Lower leg skin (tissue), 3 donors: ENCODE measurements at regions not wholly inside any gene's neighbourhood (a gene's known extent, or its start where the extent isn't known, plus 50 kb on each side); places are given as distances from the start of the nearest gene placed in this dataset.

Experiments used
- POLR2A ChIP-seq, 2 donors: fragments of 450-650 bp; IDR thresholded peaks; one replicate each; pipeline ENCODE4 v1.6.1; 2016 to 2017; ENCODE audit warnings: antibody characterized with exemption in 2 of 2, mild to moderate bottlenecking in 1 of 2, moderate library complexity in 1 of 2
- TF ChIP-seq, protein P1 (sequence below), 3 donors: fragments of 450-650 bp; IDR thresholded peaks; one replicate each; pipeline ENCODE4 v1.5.1; 2016; ENCODE audit warnings: antibody characterized with exemption in 3 of 3, mild to moderate bottlenecking in 3 of 3, moderate library complexity in 2 of 3

DNA sequence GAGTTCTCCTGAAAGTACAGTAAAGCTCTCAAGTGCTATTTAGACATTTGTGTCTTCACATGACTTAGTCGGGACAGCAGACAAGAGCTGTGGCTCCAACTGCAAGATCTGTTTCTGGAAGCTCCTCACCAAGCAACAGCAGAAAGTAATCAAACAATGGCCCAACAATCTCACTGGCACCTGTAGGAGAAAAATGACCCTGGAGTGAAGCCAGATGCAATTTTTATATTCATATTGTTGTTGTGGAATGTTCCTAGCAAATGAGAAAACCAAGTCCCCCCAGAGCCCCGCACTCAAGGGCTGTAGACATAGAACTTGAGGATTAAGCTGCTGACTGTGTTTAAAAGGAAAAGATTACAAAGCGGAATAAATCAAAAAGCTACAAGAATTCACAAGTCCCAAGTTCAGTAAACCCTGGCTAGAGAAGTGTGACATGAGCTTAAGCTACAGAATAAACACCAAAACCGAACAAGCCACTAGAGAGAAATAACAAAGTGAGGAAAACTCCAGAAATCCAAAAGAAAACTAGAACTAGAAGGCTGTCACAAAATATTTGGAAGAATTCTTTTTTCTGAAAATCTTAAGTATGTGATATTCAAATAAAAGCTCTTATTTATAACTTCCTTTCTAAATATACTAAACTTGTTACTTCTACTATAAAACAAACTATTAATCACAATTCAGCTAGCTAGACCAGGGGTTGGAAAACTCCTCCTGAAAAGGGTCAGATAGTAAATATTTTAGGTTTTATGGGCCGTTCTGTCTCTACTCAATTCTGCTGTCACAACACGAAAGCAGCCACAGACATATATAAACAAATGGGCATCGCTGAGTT is 454.5 kb downstream of the SUCLA2 start:
- TF ChIP-seq, protein P1, sequence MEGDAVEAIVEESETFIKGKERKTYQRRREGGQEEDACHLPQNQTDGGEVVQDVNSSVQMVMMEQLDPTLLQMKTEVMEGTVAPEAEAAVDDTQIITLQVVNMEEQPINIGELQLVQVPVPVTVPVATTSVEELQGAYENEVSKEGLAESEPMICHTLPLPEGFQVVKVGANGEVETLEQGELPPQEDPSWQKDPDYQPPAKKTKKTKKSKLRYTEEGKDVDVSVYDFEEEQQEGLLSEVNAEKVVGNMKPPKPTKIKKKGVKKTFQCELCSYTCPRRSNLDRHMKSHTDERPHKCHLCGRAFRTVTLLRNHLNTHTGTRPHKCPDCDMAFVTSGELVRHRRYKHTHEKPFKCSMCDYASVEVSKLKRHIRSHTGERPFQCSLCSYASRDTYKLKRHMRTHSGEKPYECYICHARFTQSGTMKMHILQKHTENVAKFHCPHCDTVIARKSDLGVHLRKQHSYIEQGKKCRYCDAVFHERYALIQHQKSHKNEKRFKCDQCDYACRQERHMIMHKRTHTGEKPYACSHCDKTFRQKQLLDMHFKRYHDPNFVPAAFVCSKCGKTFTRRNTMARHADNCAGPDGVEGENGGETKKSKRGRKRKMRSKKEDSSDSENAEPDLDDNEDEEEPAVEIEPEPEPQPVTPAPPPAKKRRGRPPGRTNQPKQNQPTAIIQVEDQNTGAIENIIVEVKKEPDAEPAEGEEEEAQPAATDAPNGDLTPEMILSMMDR (IDR thresholded peaks at IDR 0.05): no peak
- TF ChIP-seq POLR2A (IDR thresholded peaks at IDR 0.05): no peak
